GM12878 (cell line): ENCODE measurements at regions not wholly inside any gene's neighbourhood (a gene's known extent, or its start where the extent isn't known, plus 50 kb on each side); places are given as distances from the start of the nearest gene placed in this dataset.

Source experiments
- ATAC-seq: fragments of 200-7000 bp; cut with Tn5 transposase; 3 replicates; pipeline ENCODE4 v1.9.1; 2020; ENCODE audit warnings: mild to moderate bottlenecking, moderate library complexity
- BruUV-seq: library from RNA; stranded (reverse); fragments of 400-500 nt; replicated peaks from 2 replicates; lab custom pipeline; 2021; lab: Mats Ljungman, UMichigan
- CTCF ChIA-PET: fragments of 300-600 bp; sonication (Branson Sonifier 250); formaldehyde crosslinking; extraction: SDS; loops from one replicate; lab custom pipeline; 2021; ENCODE audit warnings: inconsistent platforms; lab: Yijun Ruan, JAX
- POLR2A ChIA-PET: fragments of 350-600 bp; formaldehyde crosslinking; extraction: SDS; loops from one replicate; lab custom pipeline; 2021; ENCODE audit warnings: inconsistent platforms; lab: Charles Lee
- RAD21 ChIA-PET: fragments of 300-600 bp; sonication (Branson Sonifier 250); formaldehyde crosslinking; loops from one replicate; lab custom pipeline; 2023; ENCODE audit warnings: antibody characterized with exemption; ENCODE audit not compliant: unreplicated experiment; lab: Charles Lee
- SMC1A ChIA-PET: fragments of 300-600 bp; sonication (Branson Sonifier 250); formaldehyde crosslinking; loops from one replicate; lab custom pipeline; 2023; ENCODE audit not compliant: unreplicated experiment, uncharacterized antibody; lab: Charles Lee
- DNase-seq: peaks from one replicate; pipeline ENCODE4 v3.0.0-alpha.2; 2011; ENCODE audit warnings: low read depth, low spot score
- FAIRE-seq: peaks from 3 replicates; lab custom pipeline; 2011; peaks lifted over from hg19 to GRCh38; lab: Jason Lieb, UNC
- H2AFZ ChIP-seq: 2 replicates; pipeline ENCODE4 v1.6.0; 2011; ENCODE audit warnings: low read depth, low read length, control low read depth; ENCODE audit not compliant: control insufficient read depth
- H3K27ac ChIP-seq: 2 replicates; pipeline ENCODE4 v1.5.1; 2011; ENCODE audit warnings: control low read depth; ENCODE audit not compliant: control insufficient read depth, insufficient read depth
- H3K27me3 ChIP-seq, 2 experiments: replicated peaks in 1 of 2; 2 replicates each; pipeline versions ENCODE4 v1.6.0 to v1.6.1; 2011; ENCODE audit warnings: low read length in 1 of 2; ENCODE audit not compliant: control insufficient read depth in 2 of 2, insufficient read depth in 2 of 2
- H3K36me3 ChIP-seq, 2 experiments: 2 replicates each; pipeline ENCODE4 v1.5.1; 2011; ENCODE audit warnings: low read length in 1 of 2; ENCODE audit not compliant: control insufficient read depth in 2 of 2, insufficient read depth in 2 of 2
- H3K4me1 ChIP-seq: 2 replicates; pipeline ENCODE4 v1.6.1; 2011; ENCODE audit warnings: mild to moderate bottlenecking, low read length, moderate library complexity, mixed read lengths; ENCODE audit not compliant: control insufficient read depth, insufficient read depth
- H3K4me2 ChIP-seq: 2 replicates; pipeline ENCODE4 v1.6.0; 2011; ENCODE audit warnings: control low read depth; ENCODE audit not compliant: control insufficient read depth, insufficient read depth
- H3K4me3 ChIP-seq: fragments of 200-600 bp; sonication (generic); 2 replicates; pipeline ENCODE4 v1.5.1; 2016
- H3K79me2 ChIP-seq: 2 replicates; pipeline ENCODE4 v1.6.0; 2011; ENCODE audit warnings: low read length; ENCODE audit not compliant: control insufficient read depth, insufficient read depth
- H3K9ac ChIP-seq: 2 replicates; pipeline ENCODE4 v1.8.0; 2011; ENCODE audit warnings: low read length, control low read depth, mixed read lengths; ENCODE audit not compliant: control insufficient read depth, insufficient read depth
- H3K9me3 ChIP-seq: replicated peaks from 3 replicates; pipeline ENCODE4 v1.5.1; 2011; ENCODE audit warnings: mild to moderate bottlenecking, low read length; ENCODE audit not compliant: control insufficient read depth, insufficient read depth
- H4K20me1 ChIP-seq: 2 replicates; pipeline ENCODE4 v1.6.0; 2011; ENCODE audit not compliant: control insufficient read depth, insufficient read depth
- SREBF1 ChIP-seq: IDR thresholded peaks from 2 replicates; pipeline ENCODE4 v1.6.1; 2012; ENCODE audit warnings: mild to moderate bottlenecking, low read length
- ZNF687 ChIP-seq: fragments of 450-650 bp; IDR thresholded peaks from 2 replicates; pipeline ENCODE4 v1.6.1; 2017; ENCODE audit warnings: mild to moderate bottlenecking, moderate library complexity
- WGBS: methylation state at CpG from one replicate; pipeline ENCODE4 v1.1.6; 2016; ENCODE audit warnings: low lambda C conversion rate; ENCODE audit not compliant: insufficient replicate concordance, insufficient coverage; ENCODE audit errors: missing lambda C conversion rate; 5-methylcytosine and 5-hydroxymethylcytosine counted together
- in situ Hi-C: fragments of 300-500 bp; cut with MboI; formaldehyde crosslinking; loops from 9 replicates; pipeline ENCODE4 v1.14.3; 2018; ENCODE audit warnings: mixed read lengths
- intact Hi-C: fragments of 100-400 bp; cut with micrococcal nuclease; formaldehyde crosslinking; loops from one replicate; pipeline ENCODE4 v1.14.2; 2022; ENCODE audit not compliant: unreplicated experiment
- TF ChIP-seq, protein P1 (sequence below): IDR thresholded peaks from 2 replicates; pipeline ENCODE4 v1.6.1; 2012; ENCODE audit warnings: low read depth, low read length, improper control_type of control experiment
- TF ChIP-seq, protein P2 (sequence below): IDR thresholded peaks from 2 replicates; pipeline ENCODE4 v1.6.1; 2011; ENCODE audit warnings: low read depth, low read length, improper control_type of control experiment, borderline replicate concordance

DNA sequence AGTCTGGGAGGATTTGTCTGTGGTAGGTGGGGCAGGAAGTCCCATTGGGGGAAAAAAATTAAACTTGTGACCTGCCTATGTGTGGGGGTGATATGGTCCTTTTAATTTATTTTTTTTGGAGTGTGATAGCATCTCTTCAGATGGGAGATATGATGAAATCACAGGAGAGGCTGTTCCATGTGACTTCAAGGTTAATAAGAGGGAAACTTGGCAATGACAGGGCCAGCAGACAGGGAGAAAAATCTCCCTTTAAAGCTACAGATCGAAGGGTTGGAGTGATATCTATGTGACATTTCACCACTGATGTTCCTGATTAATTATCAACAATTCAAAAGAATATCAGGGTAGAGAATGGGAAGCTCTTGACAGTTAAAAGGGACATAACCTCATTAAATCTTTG is 886.9 kb downstream of the TUSC7 start:
- 0% methylated on average over 1 of the region's 1 CpG for WGBS
- H3K27me3 ChIP-seq = no peaks in the 10 kb centered on the region
- H3K4me1 ChIP-seq = peaks cover 3% of the 10 kb centered on the region; the same call in 1 of the 2 replicates
- POLR2A ChIA-PET = no interaction called here
- SMC1A ChIA-PET = interaction anchor here (1.7 kb wide), 1 partner anchor 12 kb away, joined by 4 read pairs; no protein-coding TSS in a partner anchor
- no peaks in the 10 kb centered on the region for H4K20me1 ChIP-seq
- H3K9me3 ChIP-seq = no peaks in the 10 kb centered on the region
- no peak overlapping the region for H2AFZ ChIP-seq
- no peak overlapping the region for H3K4me3 ChIP-seq
- H3K4me2 ChIP-seq = no peak overlapping the region
- FAIRE-seq (no peak), ATAC-seq (no peak), DNase-seq (no peak)
- H3K9ac ChIP-seq = no peak overlapping the region
- TF ChIP-seq, protein P1, sequence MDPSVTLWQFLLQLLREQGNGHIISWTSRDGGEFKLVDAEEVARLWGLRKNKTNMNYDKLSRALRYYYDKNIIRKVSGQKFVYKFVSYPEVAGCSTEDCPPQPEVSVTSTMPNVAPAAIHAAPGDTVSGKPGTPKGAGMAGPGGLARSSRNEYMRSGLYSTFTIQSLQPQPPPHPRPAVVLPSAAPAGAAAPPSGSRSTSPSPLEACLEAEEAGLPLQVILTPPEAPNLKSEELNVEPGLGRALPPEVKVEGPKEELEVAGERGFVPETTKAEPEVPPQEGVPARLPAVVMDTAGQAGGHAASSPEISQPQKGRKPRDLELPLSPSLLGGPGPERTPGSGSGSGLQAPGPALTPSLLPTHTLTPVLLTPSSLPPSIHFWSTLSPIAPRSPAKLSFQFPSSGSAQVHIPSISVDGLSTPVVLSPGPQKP = no peak
- TF ChIP-seq ZNF687 (no peak), SREBF1 (no peak)
- TF ChIP-seq, protein P2, sequence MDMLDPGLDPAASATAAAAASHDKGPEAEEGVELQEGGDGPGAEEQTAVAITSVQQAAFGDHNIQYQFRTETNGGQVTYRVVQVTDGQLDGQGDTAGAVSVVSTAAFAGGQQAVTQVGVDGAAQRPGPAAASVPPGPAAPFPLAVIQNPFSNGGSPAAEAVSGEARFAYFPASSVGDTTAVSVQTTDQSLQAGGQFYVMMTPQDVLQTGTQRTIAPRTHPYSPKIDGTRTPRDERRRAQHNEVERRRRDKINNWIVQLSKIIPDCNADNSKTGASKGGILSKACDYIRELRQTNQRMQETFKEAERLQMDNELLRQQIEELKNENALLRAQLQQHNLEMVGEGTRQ = no peak
- no TSS peak for BruUV-seq
- CTCF ChIA-PET = no interaction called here
- no peaks in the 10 kb centered on the region for H3K79me2 ChIP-seq
- no peak overlapping the region for H3K27ac ChIP-seq
- H3K36me3 ChIP-seq = no peaks in the 10 kb centered on the region
- in situ Hi-C loops (no loop called here), intact Hi-C loops (no loop called here)
- RAD21 ChIA-PET = no interaction called here
